CD4-positive, alpha-beta T cell treated with Interleukin-21 for 1 hour (primary cell): ENCODE measurements at regions not wholly inside any gene's neighbourhood (a gene's known extent, or its start where the extent isn't known, plus 50 kb on each side); places are given as distances from the start of the nearest gene placed in this dataset.
"Not testable (repeated sequence)": the region's sequence is repeated elsewhere in the genome, so short reads cannot be mapped to it uniquely, and the experiment has no call there.

Source experiments
- DNase-seq: peaks from one replicate; pipeline ENCODE4 v3.0.0-alpha.2; 2020

- peak; percentile 85 for DNase-seq
These were observed 90.6 kb downstream of the ANXA2R start for GRCh38 chr5:42949348-42950115.

- no peak for DNase-seq
These were observed 91.2 kb downstream of the ANXA2R start for GRCh38 chr5:42948961-42949347.

- no peak for DNase-seq
These were observed 95.1 kb downstream of the ANXA2R start for GRCh38 chr5:42944989-42945388.

DNA sequence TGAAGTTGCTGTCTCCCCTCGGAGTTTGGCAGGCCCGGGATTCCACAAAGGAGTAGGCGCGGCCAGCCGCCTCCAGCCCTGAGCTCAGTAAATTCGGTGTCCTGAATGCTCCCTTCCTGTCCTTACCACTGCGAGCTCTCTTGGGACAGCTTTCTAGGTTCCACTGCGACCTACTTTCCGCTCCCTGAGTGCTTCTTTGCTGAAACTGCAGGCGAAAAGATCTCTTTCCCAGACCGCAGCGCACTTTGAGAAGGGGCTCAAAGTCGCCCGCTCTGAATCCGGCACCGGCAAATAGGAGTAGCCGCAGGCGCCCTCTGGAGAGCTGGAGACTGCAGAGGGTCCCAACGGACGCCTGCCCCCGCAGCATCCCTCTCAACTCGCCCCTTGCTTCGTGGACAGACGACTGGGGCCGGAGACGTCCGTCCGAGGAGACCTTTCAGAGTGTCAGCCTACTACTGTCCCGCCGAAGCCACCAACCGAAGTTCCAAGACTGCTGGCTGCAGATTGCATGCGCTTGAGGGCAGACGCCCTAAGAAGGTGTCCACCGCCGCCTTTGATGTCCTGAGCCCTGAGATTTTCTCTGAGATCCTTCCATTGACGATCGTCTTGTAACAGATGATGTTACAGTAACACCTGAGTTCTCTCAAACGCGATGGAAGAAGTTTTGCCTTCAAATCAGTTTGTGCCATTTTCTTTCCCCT, 96.0 kb downstream of the ANXA2R start:
- DNase-seq: no peak

DNA sequence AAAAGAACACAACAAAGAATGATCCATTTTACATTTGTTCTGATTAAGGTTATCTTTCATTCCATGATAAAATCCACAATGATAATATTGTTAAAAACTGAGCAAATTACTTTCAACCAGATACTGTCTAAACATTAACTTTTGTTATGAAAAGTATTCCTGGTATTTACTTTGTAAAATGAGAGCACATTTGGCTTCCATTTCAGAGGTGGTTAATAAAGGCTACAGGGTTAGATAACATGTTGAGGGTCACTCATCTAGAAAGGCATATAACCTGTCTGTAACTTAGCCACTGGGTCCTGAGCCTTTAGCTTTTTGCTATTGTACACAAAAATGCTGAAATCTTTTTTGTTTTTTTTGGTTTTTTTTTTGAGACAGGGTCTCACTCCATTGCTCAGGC, 99.3 kb downstream of the ANXA2R start:
- no peak for DNase-seq

DNA sequence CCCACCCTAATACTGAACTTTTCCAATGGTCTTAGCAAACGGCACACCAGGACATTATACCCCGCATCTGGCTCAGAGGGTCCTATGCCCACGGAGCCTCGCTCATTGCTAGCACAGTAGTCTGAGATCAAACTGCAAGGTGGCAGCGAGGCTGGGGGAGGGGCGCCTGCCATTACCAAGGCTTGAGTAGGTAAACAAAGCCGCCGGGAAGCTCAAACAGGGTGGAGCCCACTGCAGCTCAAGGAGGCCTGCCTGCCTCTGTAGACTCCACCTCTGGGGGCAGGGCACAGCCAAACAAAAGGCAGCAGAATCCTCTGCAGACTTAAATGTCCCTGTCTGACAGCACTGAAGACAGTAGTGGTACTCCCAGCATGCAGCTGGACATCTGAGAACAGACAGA, 108.1 kb downstream of the ANXA2R start:
- DNase-seq: not testable (repeated sequence)

- not testable (repeated sequence) for DNase-seq
These were observed 108.7 kb downstream of the ANXA2R start for GRCh38 chr5:42931451-42931850.

- DNase-seq: no peak
These were observed 109.2 kb downstream of the ANXA2R start for GRCh38 chr5:42930934-42931333.

- DNase-seq: no peak
These were observed 110.2 kb downstream of the ANXA2R start for GRCh38 chr5:42929871-42930270.

DNA sequence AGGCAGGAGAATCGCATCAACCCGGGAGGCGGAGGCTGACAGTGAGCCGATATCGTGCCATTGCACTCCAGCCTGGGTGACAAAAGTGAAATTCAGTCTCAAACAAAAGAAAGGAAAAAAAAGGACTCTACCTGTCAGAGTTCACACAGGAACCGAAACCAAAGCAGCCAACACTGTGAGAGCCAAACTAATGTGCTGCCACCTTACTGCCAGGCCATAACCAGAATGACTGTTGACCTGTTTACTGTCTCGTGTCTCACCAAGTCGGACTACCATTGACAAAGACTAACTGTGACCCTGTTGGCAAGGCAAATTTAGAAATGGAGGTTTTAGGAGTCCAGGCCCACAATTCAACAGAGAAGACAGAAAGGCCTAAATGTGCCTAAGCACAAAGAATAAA, 112.4 kb downstream of the ANXA2R start:
- DNase-seq: no peak

- no peak for DNase-seq
These were observed 113.0 kb upstream of the SELENOP start for GRCh38 chr5:42924686-42925085.

DNA sequence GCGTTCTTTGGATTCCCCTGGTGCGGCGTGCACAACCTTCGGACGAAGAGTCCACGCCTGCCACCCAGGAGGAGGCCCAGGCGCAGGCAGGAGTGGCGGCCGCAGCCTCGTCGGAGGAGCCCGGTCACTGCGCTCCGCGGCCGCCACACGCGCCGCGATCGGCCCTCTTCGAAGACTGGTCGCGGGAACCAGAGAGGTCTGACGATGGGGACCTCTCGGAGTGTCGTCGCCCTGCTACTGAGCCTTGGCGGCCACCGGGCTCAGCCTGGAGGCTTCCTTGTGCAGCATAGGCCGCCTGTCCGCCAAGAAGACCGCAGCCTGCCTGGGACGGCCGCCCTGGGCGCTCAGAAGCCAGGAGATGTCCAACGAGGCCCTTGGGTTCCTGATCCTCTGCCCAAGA, 112.5 kb upstream of the SELENOP start:
- DNase-seq: no peak

DNA sequence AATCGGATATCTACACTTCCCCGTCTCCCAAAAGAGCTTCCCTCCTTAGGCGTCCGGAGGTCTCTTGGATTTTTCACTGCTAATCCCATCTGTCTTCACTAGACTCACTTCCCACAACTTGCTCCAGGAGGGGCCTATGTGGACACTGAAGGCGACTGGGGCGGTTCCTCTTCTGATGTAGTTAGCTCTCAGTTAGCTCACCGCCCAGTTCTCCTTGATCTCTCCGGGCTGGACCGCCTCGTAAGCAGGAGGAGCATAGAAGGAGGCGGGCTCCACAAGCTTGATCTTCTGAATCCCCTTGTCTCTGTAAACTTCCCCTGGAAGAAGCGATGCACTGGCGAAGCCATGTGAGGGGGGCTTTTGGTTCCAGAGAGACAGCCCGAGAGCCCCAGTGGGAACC, 112.0 kb upstream of the SELENOP start:
- DNase-seq: no peak

DNA sequence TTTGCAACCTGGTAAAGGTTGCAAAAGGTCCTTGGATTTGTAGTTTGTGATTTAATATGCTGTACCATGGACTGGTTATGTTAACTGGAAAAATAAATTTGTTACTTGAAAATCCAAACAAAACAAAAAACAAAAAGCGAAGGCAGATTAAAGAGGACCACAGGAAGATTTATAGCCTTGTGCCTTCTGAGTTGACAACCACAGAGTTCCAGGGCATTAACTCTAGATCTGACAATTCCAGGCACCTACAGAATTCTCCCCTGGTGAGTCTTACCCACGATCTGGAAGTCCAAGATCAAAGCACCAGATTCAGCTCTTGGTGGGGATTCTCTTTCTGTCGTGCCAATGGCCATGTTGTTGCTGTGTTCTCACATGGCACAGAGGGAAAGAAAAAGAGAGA, 107.9 kb upstream of the SELENOP start:
- DNase-seq: no peak

DNA sequence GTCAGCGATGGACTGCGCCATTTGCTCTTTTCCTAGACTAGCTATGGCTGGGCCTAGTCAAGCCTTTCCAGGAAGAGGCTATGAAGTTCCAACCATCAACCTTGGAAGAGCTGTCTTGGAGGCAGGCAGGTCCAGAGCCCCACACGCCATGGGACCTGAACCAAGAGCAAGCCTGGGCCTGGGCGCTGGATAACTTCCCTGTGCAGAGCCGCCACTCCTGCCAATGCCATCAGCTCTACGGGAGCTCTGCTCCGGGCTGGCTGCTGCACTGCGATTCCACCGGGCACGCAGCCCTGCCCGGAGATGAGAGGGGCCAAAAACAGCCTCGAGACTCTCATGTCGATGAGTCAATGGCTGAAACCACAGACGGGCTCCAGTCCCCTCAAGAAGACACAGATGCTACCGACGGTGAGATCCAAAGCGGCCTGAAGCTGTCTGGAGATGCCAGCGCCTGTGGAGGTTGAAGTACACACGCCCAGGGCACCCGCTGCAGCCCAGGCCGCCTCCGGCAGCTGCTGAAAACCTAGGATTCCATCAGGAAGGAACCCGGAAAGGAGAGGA, 103.7 kb upstream of the SELENOP start:
- no peak for DNase-seq

DNA sequence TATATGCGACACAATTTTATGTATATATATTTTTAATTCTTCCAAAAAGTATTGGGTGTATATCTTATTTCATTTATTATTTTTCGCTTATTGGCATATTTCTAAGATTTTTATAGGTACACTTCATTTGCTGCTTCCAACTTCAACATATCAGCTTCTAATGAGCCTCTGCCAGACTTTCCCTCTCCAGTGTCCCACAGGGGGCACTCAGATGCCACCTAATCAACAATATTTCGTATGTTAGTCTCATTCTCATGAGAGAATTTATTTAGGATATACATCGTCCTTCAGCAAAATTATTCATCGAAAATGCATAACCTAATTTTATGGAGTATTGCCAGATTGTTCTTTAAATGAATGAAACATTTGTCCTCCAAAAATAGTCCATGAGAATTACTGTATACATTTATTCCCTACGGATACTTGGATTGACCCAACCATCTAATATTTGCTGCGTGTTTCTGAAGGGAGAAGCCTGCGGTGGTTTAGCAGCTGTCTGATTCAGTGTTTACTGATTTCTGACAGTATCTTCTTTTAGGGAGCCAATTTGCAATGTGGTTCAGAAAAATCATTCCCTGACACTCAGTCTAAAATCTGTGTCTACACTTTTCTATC, 100.6 kb upstream of the SELENOP start:
- DNase-seq: peak; percentile 77

- DNase-seq: peak; percentile 93
These were observed 97.1 kb upstream of the SELENOP start for GRCh38 chr5:42908509-42909488.

DNA sequence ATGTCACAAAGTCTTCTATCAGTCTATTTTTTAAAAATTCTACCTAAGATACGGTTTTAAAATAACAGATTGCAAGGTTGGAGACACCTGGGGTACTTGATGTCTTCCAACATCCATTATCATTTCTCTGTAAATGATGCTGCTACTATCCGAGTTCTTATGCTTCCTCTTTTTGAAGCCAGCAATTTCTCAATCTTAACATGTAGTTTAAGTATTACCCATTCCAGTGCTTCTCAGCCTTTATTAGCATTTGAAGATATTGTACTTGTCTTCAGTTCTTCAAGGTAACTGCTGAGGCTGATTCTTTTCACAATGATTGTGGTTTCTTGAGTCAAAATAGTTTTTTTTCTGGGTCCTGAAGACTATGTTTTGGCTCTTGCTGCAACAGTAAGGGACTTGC, 96.4 kb upstream of the SELENOP start:
- DNase-seq: no peak

DNA sequence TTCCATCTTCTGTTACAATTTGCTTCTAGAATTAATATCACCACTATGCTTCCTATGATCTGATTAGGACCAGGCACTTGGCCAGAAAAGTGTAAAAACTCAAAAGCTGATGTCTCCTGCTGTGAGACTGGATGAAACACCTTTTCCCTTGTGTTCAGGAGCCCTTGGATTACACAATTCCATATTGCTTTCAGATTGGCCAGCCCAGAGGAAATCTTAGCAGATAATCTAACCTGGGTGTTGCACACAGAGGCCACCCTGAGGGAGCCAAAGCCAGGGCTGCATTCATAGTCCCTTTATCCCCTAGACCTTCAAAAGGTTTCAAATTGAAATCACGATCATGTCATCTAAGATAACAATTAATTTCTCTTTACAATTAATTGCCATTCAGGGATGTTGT, 94.1 kb upstream of the SELENOP start:
- no peak for DNase-seq

- DNase-seq: no peak
These were observed 89.0 kb upstream of the SELENOP start for GRCh38 chr5:42900734-42901133.

DNA sequence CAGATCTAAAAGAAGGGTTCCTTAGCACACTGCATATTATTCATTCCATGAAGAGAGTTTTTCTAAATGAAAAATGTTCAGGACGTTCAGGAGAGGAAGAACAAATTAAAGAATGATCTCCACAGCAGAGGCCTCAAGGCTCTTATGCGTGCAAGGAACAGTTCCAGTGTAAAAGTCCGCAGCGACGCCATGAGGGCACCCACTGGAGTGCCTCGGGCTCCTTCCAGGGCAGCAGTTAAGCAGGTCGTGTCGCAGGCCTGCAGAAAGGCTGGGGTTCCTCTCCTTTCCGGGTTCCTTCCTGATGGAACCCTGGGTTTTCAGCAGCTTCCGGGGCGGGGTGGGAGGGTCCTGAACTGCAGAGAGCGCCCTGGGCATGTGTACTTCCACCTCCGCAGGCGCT, 87.1 kb upstream of the SELENOP start:
- no peak for DNase-seq

GRCh38 chr5:42896523-42896922, 84.8 kb upstream of the SELENOP start:
- no peak for DNase-seq

DNA sequence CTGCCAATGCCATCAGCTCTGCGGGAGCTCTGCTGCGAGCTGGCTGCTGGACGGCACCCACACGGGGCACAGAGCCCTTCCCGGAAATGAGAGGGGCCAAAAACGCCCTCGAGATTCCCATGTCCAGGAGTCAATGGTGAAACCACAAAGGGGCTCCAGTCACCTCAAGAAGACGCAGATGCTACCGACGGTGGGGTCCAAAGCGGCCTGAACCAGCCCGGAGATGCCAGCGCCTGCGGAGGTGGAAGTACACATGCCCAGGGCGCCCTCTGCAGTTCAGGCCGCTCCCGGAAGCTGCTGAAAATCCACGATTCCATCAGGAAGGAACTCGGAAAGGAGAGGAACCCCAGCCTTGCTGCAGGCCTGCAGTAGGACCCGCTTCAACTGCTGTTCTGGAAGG, 82.4 kb upstream of the SELENOP start:
- DNase-seq: no peak
